HL-60/S4 treated with retinoic acid at 250 ng/mL for 4 days and 3 days (cell line): ENCODE measurements at regions not wholly inside any gene's neighbourhood (a gene's known extent, or its start where the extent isn't known, plus 50 kb on each side); places are given as distances from the start of the nearest gene placed in this dataset.

Source experiments
- in situ Hi-C: fragments of 300-500 bp; cut with MboI; formaldehyde crosslinking; loops from 2 replicates; pipeline ENCODE4 v1.7.0; 2022; ENCODE audit warnings: low sequenced_read_pairs

GRCh38 chr6:168837254-168838036 lies 396.5 kb downstream of the SMOC2 start:
- in situ Hi-C loops, result no loop called here

- in situ Hi-C loops, result no loop called here
These were observed 395.0 kb downstream of the SMOC2 start for GRCh38 chr6:168835991-168836390.

GRCh38 chr6:168834801-168835200 lies 393.8 kb downstream of the SMOC2 start:
- in situ Hi-C loops, result no loop called here

GRCh38 chr6:168834042-168834587 lies 393.1 kb downstream of the SMOC2 start:
- in situ Hi-C loops, result no loop called here

- in situ Hi-C loops, result no loop called here
These were observed 387.8 kb downstream of the SMOC2 start for GRCh38 chr6:168828800-168829199.

GRCh38 chr6:168828035-168828434 lies 387.1 kb downstream of the SMOC2 start:
- in situ Hi-C loops, result no loop called here

GRCh38 chr6:168827586-168827871 lies 386.5 kb downstream of the SMOC2 start:
- in situ Hi-C loops, result no loop called here

- in situ Hi-C loops, result no loop called here
These were observed 386.0 kb downstream of the SMOC2 start for GRCh38 chr6:168826726-168827585.

GRCh38 chr6:168826078-168826390 lies 385.1 kb downstream of the SMOC2 start:
- in situ Hi-C loops, result no loop called here

GRCh38 chr6:168825226-168826077 lies 384.5 kb downstream of the SMOC2 start:
- in situ Hi-C loops, result no loop called here

GRCh38 chr6:168823397-168824212 lies 382.6 kb downstream of the SMOC2 start:
- in situ Hi-C loops, result no loop called here

- in situ Hi-C loops, result no loop called here
These were observed 381.4 kb downstream of the SMOC2 start for GRCh38 chr6:168822376-168822775.

GRCh38 chr6:168819546-168819945 lies 378.6 kb downstream of the SMOC2 start:
- in situ Hi-C loops, result no loop called here

GRCh38 chr6:168817558-168818159 lies 376.7 kb downstream of the SMOC2 start:
- in situ Hi-C loops, result no loop called here

GRCh38 chr6:168815229-168815628 lies 374.2 kb downstream of the SMOC2 start:
- in situ Hi-C loops, result no loop called here

GRCh38 chr6:168808232-168808631 lies 367.2 kb downstream of the SMOC2 start:
- in situ Hi-C loops, result no loop called here

- in situ Hi-C loops, result no loop called here
These were observed 363.3 kb downstream of the SMOC2 start for GRCh38 chr6:168804331-168804730.

- in situ Hi-C loops, result no loop called here
These were observed 362.9 kb downstream of the SMOC2 start for GRCh38 chr6:168803874-168804273.

- in situ Hi-C loops, result no loop called here
These were observed 358.1 kb downstream of the SMOC2 start for GRCh38 chr6:168799067-168799466.

- in situ Hi-C loops, result no loop called here
These were observed 355.1 kb downstream of the SMOC2 start for GRCh38 chr6:168796106-168796505.
